ENCODE measurements at regions not wholly inside any gene's neighbourhood (a gene's known extent, or its start where the extent isn't known, plus 50 kb on each side); places are given as distances from the start of the nearest gene placed in this dataset.
A peak's percentile ranks its signal among the peaks of the same experiment; 100 is the strongest.

DNA sequence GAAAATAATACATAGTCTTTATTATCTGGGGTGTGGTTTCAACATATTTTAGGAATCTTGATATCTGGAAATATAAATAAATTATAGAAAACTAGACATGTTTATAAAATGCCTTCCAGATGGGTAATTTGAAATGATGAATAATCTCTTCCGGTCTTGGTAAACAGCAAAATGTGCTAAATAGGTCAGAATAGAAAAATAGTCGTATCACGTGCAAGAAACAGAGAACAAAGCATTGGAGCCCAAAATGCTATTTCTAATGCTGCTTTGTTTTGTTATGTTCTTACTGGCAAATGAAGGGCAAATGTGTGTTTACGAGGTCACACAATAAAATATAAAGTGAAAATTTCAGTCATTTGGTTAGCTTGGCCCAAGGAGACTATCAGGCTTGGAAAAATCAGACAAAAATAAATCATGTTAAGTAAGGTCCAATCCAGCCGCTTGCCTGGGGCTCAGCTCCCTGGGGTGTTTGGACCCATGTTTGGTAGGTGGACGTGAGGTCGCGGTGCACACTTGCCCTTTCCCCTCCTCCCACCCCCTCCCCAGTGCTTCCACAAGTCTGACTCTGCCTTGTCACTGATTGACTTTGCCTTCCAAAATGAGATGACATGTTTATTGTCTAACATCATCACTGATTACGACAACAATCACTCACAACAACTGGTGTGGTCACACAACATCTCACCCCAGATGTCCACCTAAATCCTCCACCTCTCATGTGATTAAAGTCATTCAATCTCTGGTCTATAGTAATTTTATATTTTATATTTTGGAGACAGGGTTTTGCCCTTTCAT, 56.0 kb downstream of the RIN2 start:
- no peak overlapping the region for H3K4me3 ChIP-seq (ENCODE audit: low read depth, low read length)
- no peak for DNase-seq (ENCODE audit: low read depth, low spot score)
- TF ChIP-seq, protein P1, sequence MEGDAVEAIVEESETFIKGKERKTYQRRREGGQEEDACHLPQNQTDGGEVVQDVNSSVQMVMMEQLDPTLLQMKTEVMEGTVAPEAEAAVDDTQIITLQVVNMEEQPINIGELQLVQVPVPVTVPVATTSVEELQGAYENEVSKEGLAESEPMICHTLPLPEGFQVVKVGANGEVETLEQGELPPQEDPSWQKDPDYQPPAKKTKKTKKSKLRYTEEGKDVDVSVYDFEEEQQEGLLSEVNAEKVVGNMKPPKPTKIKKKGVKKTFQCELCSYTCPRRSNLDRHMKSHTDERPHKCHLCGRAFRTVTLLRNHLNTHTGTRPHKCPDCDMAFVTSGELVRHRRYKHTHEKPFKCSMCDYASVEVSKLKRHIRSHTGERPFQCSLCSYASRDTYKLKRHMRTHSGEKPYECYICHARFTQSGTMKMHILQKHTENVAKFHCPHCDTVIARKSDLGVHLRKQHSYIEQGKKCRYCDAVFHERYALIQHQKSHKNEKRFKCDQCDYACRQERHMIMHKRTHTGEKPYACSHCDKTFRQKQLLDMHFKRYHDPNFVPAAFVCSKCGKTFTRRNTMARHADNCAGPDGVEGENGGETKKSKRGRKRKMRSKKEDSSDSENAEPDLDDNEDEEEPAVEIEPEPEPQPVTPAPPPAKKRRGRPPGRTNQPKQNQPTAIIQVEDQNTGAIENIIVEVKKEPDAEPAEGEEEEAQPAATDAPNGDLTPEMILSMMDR (IDR thresholded peaks at IDR 0.05; ENCODE audit: insufficient read depth, low read length, missing control alignments) = no peak
- CTCF ChIA-PET = interaction anchor here (1.4 to 6.0 kb wide), 4 partner anchors 13 to 180 kb away, joined by 3 to 39 read pairs (median 13); no protein-coding TSS in a partner anchor
- POLR2A ChIA-PET = no interaction called here

DNA sequence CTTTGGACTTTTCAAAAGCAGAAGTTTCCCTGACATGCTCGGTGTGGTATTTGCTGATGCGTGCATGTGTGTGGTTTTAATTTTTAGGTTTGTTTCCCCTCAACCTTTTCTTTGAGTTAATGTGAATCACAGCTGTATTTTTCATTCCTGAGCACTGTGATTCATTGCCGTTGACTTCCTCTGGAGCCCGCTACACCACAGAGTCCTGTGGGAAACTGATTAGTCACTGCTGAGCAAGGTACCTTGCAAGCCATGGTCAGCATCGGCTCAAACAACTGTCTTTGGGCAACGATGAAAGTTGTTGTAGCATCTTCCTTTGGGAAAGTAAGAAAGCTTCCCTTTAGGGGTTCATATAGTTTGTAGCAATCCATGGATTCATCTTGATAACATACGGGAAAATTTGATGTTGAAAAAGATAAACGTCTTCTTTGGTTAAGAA, 57.5 kb downstream of the RIN2 start:
- no peak overlapping the region for H3K4me3 ChIP-seq (ENCODE audit: low read depth, low read length)
- CTCF ChIA-PET = interaction anchor here (1.7 to 6.0 kb wide), 4 partner anchors 12 to 179 kb away, joined by 5 to 39 read pairs (median 13); no protein-coding TSS in a partner anchor
- TF ChIP-seq, protein P1 (IDR thresholded peaks at IDR 0.05; ENCODE audit: insufficient read depth, low read length, missing control alignments) = no peak
- POLR2A ChIA-PET = interaction anchor here (0.5 to 2.4 kb wide), 5 partner anchors 16 to 1332 kb away, joined by 3 to 11 read pairs (median 3); no protein-coding TSS in a partner anchor
- peak; percentile 96 for DNase-seq (ENCODE audit: low read depth, low spot score)

DNA sequence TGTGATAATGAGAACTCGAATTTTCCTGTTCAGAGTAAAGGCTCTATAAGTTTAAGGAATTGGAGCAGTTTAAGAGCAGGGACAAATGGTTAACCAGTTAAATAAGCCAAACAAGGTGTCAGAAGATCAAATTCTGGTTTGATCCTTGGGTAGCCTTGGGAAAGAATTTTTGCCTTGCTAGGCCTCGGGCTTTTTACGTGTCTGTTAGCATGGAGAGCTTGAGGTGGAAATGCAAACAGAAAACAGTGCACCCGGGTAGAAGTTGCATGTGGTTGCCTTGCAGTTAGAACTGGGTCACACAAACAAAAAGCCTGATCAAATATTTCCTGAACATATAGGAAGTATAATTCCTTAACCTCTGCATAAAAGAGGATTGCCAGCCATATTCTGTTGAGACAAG, 58.3 kb downstream of the RIN2 start:
- no peak overlapping the region for H3K4me3 ChIP-seq (ENCODE audit: low read depth, low read length)
- CTCF ChIA-PET = interaction anchor here (0.6 to 6.0 kb wide), 5 partner anchors 9 to 201 kb away, joined by 3 to 39 read pairs (median 5); partner anchors contain the start of gene NAA20
- POLR2A ChIA-PET = interaction anchor here (0.9 to 2.4 kb wide), 4 partner anchors 30 to 236 kb away, joined by 3 to 11 read pairs (median 4); partner anchors contain the start of genes CFAP61 and CRNKL1
- TF ChIP-seq, protein P1 (IDR thresholded peaks at IDR 0.05; ENCODE audit: insufficient read depth, low read length, missing control alignments) = no peak
- DNase-seq (ENCODE audit: low read depth, low spot score) = no peak

DNA sequence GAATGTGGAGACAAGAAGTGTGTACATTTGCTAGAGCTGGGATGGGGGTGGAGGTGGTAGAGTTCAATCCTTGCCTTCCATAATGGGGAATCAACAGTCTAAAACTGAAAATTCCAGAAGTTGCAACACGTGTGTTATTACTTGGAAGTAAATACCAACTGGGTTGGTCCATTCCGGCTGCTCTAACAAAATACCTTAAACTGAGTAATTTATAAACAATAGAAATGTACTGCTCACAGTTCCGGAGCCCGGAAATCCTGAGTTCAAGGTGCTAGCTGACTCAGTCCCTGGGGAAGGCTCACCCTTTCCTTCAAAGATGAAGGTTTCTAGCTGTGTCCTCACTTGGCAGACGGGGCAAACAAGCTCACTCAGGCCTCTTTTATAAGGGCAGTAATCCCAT, 59.0 kb downstream of the RIN2 start:
- peak; percentile 56 for DNase-seq (ENCODE audit: low read depth, low spot score)
- TF ChIP-seq, protein P1 (IDR thresholded peaks at IDR 0.05; ENCODE audit: insufficient read depth, low read length, missing control alignments) = no peak
- ChIA-PET CTCF (interaction anchor here (0.6 to 6.0 kb wide), 3 partner anchors 10 to 201 kb away, joined by 3 to 39 read pairs (median 3); partner anchors contain the start of gene NAA20), POLR2A (interaction anchor here (1.1 to 2.4 kb wide), 3 partner anchors 31 to 235 kb away, joined by 3 to 11 read pairs (median 5); partner anchors contain the start of genes CFAP61 and CRNKL1)
- H3K4me3 ChIP-seq (ENCODE audit: low read depth, low read length) = no peak overlapping the region

DNA sequence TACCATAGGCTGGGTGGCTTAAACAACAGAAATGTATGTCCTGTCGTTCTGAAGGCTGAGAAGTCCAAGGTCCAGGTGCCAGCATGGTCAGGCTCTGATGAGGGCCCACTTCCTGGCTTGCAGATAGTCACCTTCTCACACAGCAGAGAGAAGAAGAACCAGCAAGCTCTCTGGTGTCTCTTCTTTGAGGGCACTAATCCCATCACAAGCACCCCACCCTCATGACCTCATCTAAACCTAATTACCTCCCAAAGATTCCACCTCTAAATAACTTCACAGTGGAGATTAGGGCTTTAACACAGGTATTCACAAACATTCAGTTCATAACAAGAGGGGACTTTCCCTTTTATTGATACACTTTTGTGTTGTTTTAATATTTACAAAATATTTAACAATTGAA, 61.1 kb downstream of the RIN2 start:
- CTCF ChIA-PET = interaction anchor here (0.8 kb wide), 1 partner anchor 9 kb away, joined by 3 read pairs; no protein-coding TSS in a partner anchor
- DNase-seq (ENCODE audit: low read depth, low spot score) = no peak
- POLR2A ChIA-PET = no interaction called here
- H3K4me3 ChIP-seq (ENCODE audit: low read depth, low read length) = no peak overlapping the region
- TF ChIP-seq, protein P1 (IDR thresholded peaks at IDR 0.05; ENCODE audit: insufficient read depth, low read length, missing control alignments) = no peak
